H1 (cell line): ENCODE measurements at regions not wholly inside any gene's neighbourhood (a gene's known extent, or its start where the extent isn't known, plus 50 kb on each side); places are given as distances from the start of the nearest gene placed in this dataset.

Experiments
- CTCF ChIA-PET: fragments of 300-600 bp; sonication (Branson Sonifier 250); formaldehyde crosslinking; loops from one replicate; lab custom pipeline; 2021; ENCODE audit not compliant: partially characterized antibody; lab: Charles Lee
- POLR2A ChIA-PET: fragments of 300-600 bp; sonication (Branson Sonifier 250); formaldehyde crosslinking; loops from one replicate; lab custom pipeline; 2021; ENCODE audit warnings: inconsistent platforms; ENCODE audit not compliant: partially characterized antibody; lab: Charles Lee
- DNase-seq, 2 experiments: peaks; one replicate each; pipeline versions ENCODE4 v3.0.0 to v3.0.0-alpha.2; 2010 to 2022; ENCODE audit warnings: low spot score in 2 of 2, low read depth in 1 of 2, mixed read lengths in 1 of 2
- FAIRE-seq: peaks from 2 replicates; lab custom pipeline; 2011; peaks lifted over from hg19 to GRCh38; lab: Jason Lieb, UNC
- H2AFZ ChIP-seq: 2 replicates; pipeline ENCODE4 v1.8.1; 2012; ENCODE audit warnings: low read length, inconsistent platforms
- H2AK5ac ChIP-seq: 2 replicates; pipeline ENCODE4 v1.6.1; 2013; ENCODE audit warnings: low read depth, low read length
- H2BK120ac ChIP-seq: replicated peaks from 2 replicates; pipeline ENCODE3; 2013; ENCODE audit warnings: low read depth, low read length, inconsistent platforms
- H2BK12ac ChIP-seq: 2 replicates; pipeline ENCODE4 v1.6.1; 2013; ENCODE audit warnings: low read depth, low read length
- H2BK15ac ChIP-seq: 2 replicates; pipeline ENCODE4 v1.6.1; 2013; ENCODE audit warnings: low read length
- H2BK20ac ChIP-seq: 2 replicates; pipeline ENCODE4 v1.6.1; 2013; ENCODE audit warnings: low read length
- H2BK5ac ChIP-seq: 2 replicates; pipeline ENCODE4 v1.6.1; 2013; ENCODE audit warnings: low read depth, low read length
- H3K14ac ChIP-seq: 2 replicates; pipeline ENCODE4 v1.6.1; 2013; ENCODE audit warnings: inconsistent platforms; ENCODE audit not compliant: insufficient read length
- H3K18ac ChIP-seq: 2 replicates; pipeline ENCODE4 v1.6.1; 2013; ENCODE audit warnings: low read length; ENCODE audit errors: extremely low read depth
- H3K23ac ChIP-seq: 2 replicates; pipeline ENCODE4 v1.6.1; 2013; ENCODE audit warnings: inconsistent platforms; ENCODE audit not compliant: insufficient read length
- H3K23me2 ChIP-seq: 2 replicates; pipeline ENCODE4 v1.6.1; 2013; ENCODE audit warnings: low read depth, low read length
- H3K27ac ChIP-seq: 2 replicates; pipeline ENCODE4 v1.6.1; 2011; ENCODE audit warnings: low read depth, low read length, inconsistent platforms
- H3K27me3 ChIP-seq, 4 experiments: replicated peaks in 1 of 4; 1 replicate in 1 of 4; 2 replicates in 3 of 4; pipeline versions ENCODE4 v1.6.1 to v1.8.1; 2011 to 2013; ENCODE audit warnings: low read length in 3 of 4, mild to moderate bottlenecking in 3 of 4, inconsistent platforms in 2 of 4, mixed read lengths in 2 of 4, moderate library complexity in 1 of 4; ENCODE audit not compliant: control insufficient read depth in 3 of 4, insufficient read depth in 3 of 4; ENCODE audit errors: extremely low read depth in 1 of 4
- H3K36me3 ChIP-seq, 4 experiments: 2 replicates each; pipeline versions ENCODE4 v1.6.1 to v1.8.1; 2011 to 2013; ENCODE audit warnings: mild to moderate bottlenecking in 4 of 4, low read length in 3 of 4, moderate library complexity in 2 of 4, control low read depth in 1 of 4, inconsistent platforms in 1 of 4; ENCODE audit not compliant: insufficient read depth in 4 of 4, control insufficient read depth in 2 of 4
- H3K4ac ChIP-seq: replicated peaks from 2 replicates; pipeline ENCODE3; 2013; ENCODE audit warnings: low read length, low read depth, mixed read lengths, inconsistent platforms; ENCODE audit not compliant: insufficient read length
- H3K4me1 ChIP-seq, 4 experiments: replicated peaks in 1 of 4; 1 replicate in 1 of 4; 2 replicates in 3 of 4; pipeline versions ENCODE4 v1.6.1 to v1.8.1; 2011 to 2013; ENCODE audit warnings: low read length in 3 of 4, inconsistent platforms in 2 of 4, mixed read lengths in 1 of 4; ENCODE audit not compliant: insufficient read depth in 4 of 4, control insufficient read depth in 3 of 4
- H3K4me2 ChIP-seq, 2 experiments: 2 replicates each; pipeline versions ENCODE4 v1.6.1 to v1.8.1; 2011 to 2013; ENCODE audit warnings: low read depth in 2 of 2, low read length in 2 of 2, control low read depth in 1 of 2, inconsistent platforms in 1 of 2, mild to moderate bottlenecking in 1 of 2; ENCODE audit not compliant: insufficient read depth in 1 of 2
- H3K4me3 ChIP-seq, 4 experiments: fragments of 200-600, 300-600 bp in 1 of 4; sonication (generic), shearing (Covaris generic), sonication (Bioruptor Twin) in 1 of 4; 2 replicates each; pipeline versions ENCODE4 v1.5.1 to v1.8.1; 2011 to 2016; ENCODE audit warnings: low read length in 4 of 4, low read depth in 3 of 4, control low read depth in 2 of 4, inconsistent platforms in 2 of 4, mild to moderate bottlenecking in 2 of 4, mixed read lengths in 1 of 4, moderate library complexity in 1 of 4; ENCODE audit not compliant: insufficient read depth in 2 of 4; ENCODE audit errors: extremely low read depth in 1 of 4
- H3K56ac ChIP-seq: replicated peaks from 2 replicates; pipeline ENCODE3; 2013; ENCODE audit warnings: low read depth, mild to moderate bottlenecking, mixed read lengths, low read length, inconsistent platforms; ENCODE audit not compliant: insufficient read length
- H3K79me1 ChIP-seq: 2 replicates; pipeline ENCODE4 v1.6.1; 2013; ENCODE audit warnings: low read depth, low read length, control low read depth
- H3K79me2 ChIP-seq, 2 experiments: 2 replicates each; pipeline versions ENCODE4 v1.6.1 to v1.8.1; 2012 to 2013; ENCODE audit warnings: low read length in 2 of 2, mild to moderate bottlenecking in 2 of 2, inconsistent platforms in 1 of 2; ENCODE audit not compliant: insufficient read depth in 2 of 2, control insufficient read depth in 1 of 2
- H3K9ac ChIP-seq, 4 experiments: replicated peaks in 1 of 4; 1 replicate in 1 of 4; 2 replicates in 3 of 4; pipeline versions ENCODE4 v1.6.1 to v1.8.1; 2011 to 2013; ENCODE audit warnings: low read depth in 3 of 4, low read length in 3 of 4, control low read depth in 2 of 4, mild to moderate bottlenecking in 2 of 4, moderate library complexity in 2 of 4, inconsistent platforms in 1 of 4; ENCODE audit errors: extremely low read depth in 1 of 4
- H3K9me3 ChIP-seq, 2 experiments: 2 replicates each; pipeline versions ENCODE4 v1.6.1 to v1.8.1; 2012 to 2013; ENCODE audit warnings: mild to moderate bottlenecking in 2 of 2, moderate library complexity in 2 of 2, control low read depth in 1 of 2, inconsistent platforms in 1 of 2, low read depth in 1 of 2, low read length in 1 of 2, mixed read lengths in 1 of 2; ENCODE audit not compliant: insufficient read depth in 2 of 2
- H4K20me1 ChIP-seq, 2 experiments: replicated peaks in 1 of 2; 2 replicates each; pipeline versions ENCODE3 to v1.8.1; 2011 to 2013; ENCODE audit warnings: inconsistent platforms in 2 of 2, low read length in 2 of 2, mild to moderate bottlenecking in 1 of 2; ENCODE audit not compliant: insufficient read depth in 2 of 2, control insufficient read depth in 1 of 2
- H4K5ac ChIP-seq: 2 replicates; pipeline ENCODE4 v1.6.1; 2013; ENCODE audit warnings: low read length, low read depth, mixed read lengths, inconsistent platforms; ENCODE audit not compliant: insufficient read length
- H4K8ac ChIP-seq: 2 replicates; pipeline ENCODE4 v1.8.0; 2013; ENCODE audit warnings: mild to moderate bottlenecking, moderate library complexity, low read length, inconsistent platforms; ENCODE audit not compliant: insufficient read depth; ENCODE audit errors: extremely low read depth
- H4K91ac ChIP-seq: replicated peaks from 2 replicates; pipeline ENCODE3; 2013; ENCODE audit warnings: low read length, mixed read lengths, inconsistent platforms; ENCODE audit not compliant: insufficient read length
- CBX8 ChIP-seq: fragments of 300-800, 300-1000 bp; sonication (generic); IDR thresholded peaks from 2 replicates; pipeline ENCODE4 v1.7.1; 2016; ENCODE audit warnings: low read depth, low read length, borderline replicate concordance
- CEBPB ChIP-seq: IDR thresholded peaks from 2 replicates; pipeline ENCODE4 v1.6.1; 2012; ENCODE audit warnings: low read depth, low read length
- CREB1 ChIP-seq: IDR thresholded peaks from 2 replicates; pipeline ENCODE4 v1.6.1; 2012; ENCODE audit warnings: inconsistent platforms
- EZH2 ChIP-seq: fragments of 200-600 bp; sonication (generic); IDR thresholded peaks from 2 replicates; pipeline ENCODE4 v1.7.1; 2012; ENCODE audit warnings: low read depth, mild to moderate bottlenecking, moderate library complexity, low read length, inconsistent platforms; ENCODE audit not compliant: severe bottlenecking
- JUND ChIP-seq: IDR thresholded peaks from 2 replicates; pipeline ENCODE4 v1.6.1; 2011; ENCODE audit warnings: mild to moderate bottlenecking, improper control_type of control experiment, low read length
- MAFK ChIP-seq: IDR thresholded peaks from 2 replicates; pipeline ENCODE4 v1.6.1; 2012; ENCODE audit warnings: low read depth, mild to moderate bottlenecking, improper control_type of control experiment, low read length
- RAD21 ChIP-seq, 2 experiments: IDR thresholded peaks in 1 of 2; conservative IDR thresholded peaks in 1 of 2; 2 replicates each; pipeline ENCODE4 v1.6.1; 2011; ENCODE audit warnings: low read depth in 2 of 2, low read length in 2 of 2, improper control_type of control experiment in 1 of 2, inconsistent platforms in 1 of 2, mild to moderate bottlenecking in 1 of 2, moderate library complexity in 1 of 2
- RNF2 ChIP-seq: fragments of 200-900, 300-1000 bp; sonication (generic); IDR thresholded peaks from 2 replicates; pipeline ENCODE4 v1.7.1; 2016; ENCODE audit warnings: borderline replicate concordance, low read depth, mild to moderate bottlenecking, antibody characterized with exemption, low read length; ENCODE audit not compliant: poor library complexity, severe bottlenecking; ENCODE audit errors: missing control alignments
- RXRA ChIP-seq: IDR thresholded peaks from 2 replicates; pipeline ENCODE4 v1.6.1; 2011; ENCODE audit warnings: low read depth, mild to moderate bottlenecking, low read length, moderate library complexity; ENCODE audit not compliant: insufficient read depth
- SUZ12 ChIP-seq: fragments of 200-600 bp; sonication (generic); IDR thresholded peaks from 2 replicates; pipeline ENCODE4 v1.6.1; 2012; ENCODE audit warnings: mild to moderate bottlenecking, inconsistent platforms, low read length, moderate library complexity, mixed read lengths
- TAF1 ChIP-seq: IDR thresholded peaks from 2 replicates; pipeline ENCODE4 v1.6.1; 2011; ENCODE audit warnings: mild to moderate bottlenecking, low read depth, low read length
- TF ChIP-seq, protein P1 (sequence below): IDR thresholded peaks from 2 replicates; pipeline ENCODE4 v1.6.1; 2012; ENCODE audit warnings: inconsistent platforms
- TF ChIP-seq, protein P2 (sequence below): IDR thresholded peaks from 2 replicates; pipeline ENCODE4 v1.6.1; 2012; ENCODE audit warnings: low read length, inconsistent platforms

DNA sequence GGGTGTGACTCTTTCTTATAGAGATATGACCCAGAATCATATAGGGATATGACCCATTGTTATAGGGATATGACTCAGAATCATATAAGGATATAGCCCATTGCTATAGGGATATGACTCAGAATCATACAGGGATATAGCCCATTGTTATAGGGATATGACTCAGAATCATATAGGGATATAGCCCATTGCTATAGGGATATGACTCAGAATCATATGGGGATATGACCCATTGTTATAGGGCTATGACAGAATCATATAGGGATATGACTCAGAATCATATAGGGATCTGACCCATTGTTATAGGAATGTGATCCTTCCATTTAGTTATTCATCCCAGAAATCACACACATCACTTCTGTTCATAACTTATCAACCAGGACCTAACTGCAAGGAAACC is 312.2 kb upstream of the ADARB2 start:
- Histone ChIP-seq H3K56ac (no peak overlapping the region), H3K4me3 (no peak overlapping the region), H3K4ac (no peak overlapping the region), H3K23ac (no peak overlapping the region), H2BK15ac (no peak overlapping the region), H3K23me2 (no peaks in the 10 kb centered on the region), H2AK5ac (no peak overlapping the region), H2BK12ac (no peak overlapping the region), H3K27ac (no peak overlapping the region), H4K20me1 (no peaks in the 10 kb centered on the region), H3K79me1 (no peaks in the 10 kb centered on the region), H2AFZ (no peak overlapping the region), H3K79me2 (no peaks in the 10 kb centered on the region), H4K5ac (no peak overlapping the region), H4K8ac (no peak overlapping the region), H3K18ac (no peak overlapping the region), H3K36me3 (no peaks in the 10 kb centered on the region), H3K9ac (no peak overlapping the region), H2BK20ac (no peak overlapping the region), H3K9me3 (no peaks in the 10 kb centered on the region), H4K91ac (no peak overlapping the region), H3K4me2 (no peak overlapping the region), H2BK5ac (no peak overlapping the region), H3K27me3 (no peaks in the 10 kb centered on the region), H3K4me1 (no peaks in the 10 kb centered on the region), H3K14ac (no peak overlapping the region), H2BK120ac (no peak overlapping the region)
- no peak for DNase-seq
- POLR2A ChIA-PET: no interaction called here
- CTCF ChIA-PET: no interaction called here
- FAIRE-seq: no peak
- no peak for TF ChIP-seq RNF2
- TF ChIP-seq MAFK: no peak
- TF ChIP-seq RAD21 (IDR thresholded peaks at IDR 0.05 in 1 of 2, conservative IDR thresholded peaks at IDR 0.05 in 1 of 2; ENCODE audit: low read depth in 2 of 2, low read length in 2 of 2): no peak
- no peak for TF ChIP-seq JUND
- no peak for TF ChIP-seq RXRA
- TF ChIP-seq SUZ12: no peak
- no peak for TF ChIP-seq EZH2
- TF ChIP-seq, protein P1, sequence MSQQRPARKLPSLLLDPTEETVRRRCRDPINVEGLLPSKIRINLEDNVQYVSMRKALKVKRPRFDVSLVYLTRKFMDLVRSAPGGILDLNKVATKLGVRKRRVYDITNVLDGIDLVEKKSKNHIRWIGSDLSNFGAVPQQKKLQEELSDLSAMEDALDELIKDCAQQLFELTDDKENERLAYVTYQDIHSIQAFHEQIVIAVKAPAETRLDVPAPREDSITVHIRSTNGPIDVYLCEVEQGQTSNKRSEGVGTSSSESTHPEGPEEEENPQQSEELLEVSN: no peak
- TF ChIP-seq, protein P2, sequence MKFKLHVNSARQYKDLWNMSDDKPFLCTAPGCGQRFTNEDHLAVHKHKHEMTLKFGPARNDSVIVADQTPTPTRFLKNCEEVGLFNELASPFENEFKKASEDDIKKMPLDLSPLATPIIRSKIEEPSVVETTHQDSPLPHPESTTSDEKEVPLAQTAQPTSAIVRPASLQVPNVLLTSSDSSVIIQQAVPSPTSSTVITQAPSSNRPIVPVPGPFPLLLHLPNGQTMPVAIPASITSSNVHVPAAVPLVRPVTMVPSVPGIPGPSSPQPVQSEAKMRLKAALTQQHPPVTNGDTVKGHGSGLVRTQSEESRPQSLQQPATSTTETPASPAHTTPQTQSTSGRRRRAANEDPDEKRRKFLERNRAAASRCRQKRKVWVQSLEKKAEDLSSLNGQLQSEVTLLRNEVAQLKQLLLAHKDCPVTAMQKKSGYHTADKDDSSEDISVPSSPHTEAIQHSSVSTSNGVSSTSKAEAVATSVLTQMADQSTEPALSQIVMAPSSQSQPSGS: no peak
- TF ChIP-seq CEBPB: no peak
- no peak for TF ChIP-seq TAF1
- no peak for TF ChIP-seq CBX8
- no peak for TF ChIP-seq CREB1
